GM23338 (cell line): ENCODE measurements at regions not wholly inside any gene's neighbourhood (a gene's known extent, or its start where the extent isn't known, plus 50 kb on each side); places are given as distances from the start of the nearest gene placed in this dataset.

Experiments
- ATAC-seq: fragments of 200-7000 bp; cut with Tn5 transposase; 3 replicates; pipeline ENCODE4 v1.9.1; 2020
- DNase-seq: peaks from one replicate; pipeline ENCODE4 v3.0.0-alpha.2; 2015; ENCODE audit warnings: low spot score
- H2AFZ ChIP-seq: fragments of 200-600 bp; sonication (generic); 2 replicates; pipeline ENCODE4 v1.8.0; 2016; ENCODE audit warnings: antibody characterized with exemption, mild to moderate bottlenecking, moderate library complexity
- H3F3A ChIP-seq: fragments of 200-600 bp; sonication (generic); replicated peaks from 2 replicates; pipeline ENCODE4 v1.8.0; 2017; ENCODE audit warnings: antibody characterized with exemption, mixed run types, low read depth
- H3K27ac ChIP-seq: fragments of 200-600 bp; sonication (generic); 2 replicates; pipeline ENCODE4 v1.6.1; 2016; ENCODE audit warnings: low read depth
- H3K27me3 ChIP-seq: fragments of 200-600 bp; sonication (generic); 2 replicates; pipeline ENCODE4 v1.8.0; 2016; ENCODE audit warnings: mild to moderate bottlenecking, mixed run types, moderate library complexity; ENCODE audit not compliant: insufficient read depth
- H3K36me3 ChIP-seq: fragments of 200-600 bp; sonication (generic); 2 replicates; pipeline ENCODE4 v1.8.0; 2016; ENCODE audit warnings: mild to moderate bottlenecking; ENCODE audit not compliant: insufficient read depth
- H3K4me1 ChIP-seq: fragments of 200-600 bp; sonication (generic); 2 replicates; pipeline ENCODE4 v1.8.0; 2016; ENCODE audit warnings: mild to moderate bottlenecking, moderate library complexity; ENCODE audit not compliant: insufficient read depth
- H3K4me2 ChIP-seq: fragments of 200-600 bp; sonication (generic); 2 replicates; pipeline ENCODE4 v1.7.1; 2017; ENCODE audit warnings: mixed run types
- H3K4me3 ChIP-seq: fragments of 200-600 bp; sonication (generic); 2 replicates; pipeline ENCODE4 v1.6.1; 2016; ENCODE audit warnings: mixed run types
- H3K79me2 ChIP-seq: fragments of 200-600 bp; sonication (generic); replicated peaks from 2 replicates; pipeline ENCODE4 v1.8.0; 2017; ENCODE audit warnings: mild to moderate bottlenecking; ENCODE audit not compliant: insufficient read depth
- H3K9me2 ChIP-seq: fragments of 200-600 bp; sonication (generic); 2 replicates; pipeline ENCODE4 v1.8.0; 2017; ENCODE audit not compliant: insufficient read depth
- H4K20me1 ChIP-seq: fragments of 200-600 bp; sonication (generic); replicated peaks from 2 replicates; pipeline ENCODE4 v1.8.0; 2017; ENCODE audit warnings: mild to moderate bottlenecking; ENCODE audit not compliant: insufficient read depth
- H3K27ac Mint-ChIP-seq: 2 replicates; pipeline ENCODE4 v1.8.0; 2020; ENCODE audit warnings: inconsistent platforms, mild to moderate bottlenecking, moderate library complexity, mixed read lengths
- H3K27me3 Mint-ChIP-seq: 3 replicates; pipeline ENCODE4 v1.8.0; 2022; ENCODE audit warnings: low read depth, mild to moderate bottlenecking, moderate library complexity, mixed read lengths, inconsistent platforms; ENCODE audit not compliant: insufficient read depth, poor library complexity
- H3K36me3 Mint-ChIP-seq: 3 replicates; pipeline ENCODE4 v1.8.0; 2021; ENCODE audit warnings: low read depth, mild to moderate bottlenecking, inconsistent platforms, moderate library complexity, mixed read lengths
- H3K4me1 Mint-ChIP-seq: 3 replicates; pipeline ENCODE4 v1.8.0; 2020; ENCODE audit warnings: mild to moderate bottlenecking, inconsistent platforms, mixed read lengths
- H3K4me3 Mint-ChIP-seq: 3 replicates; pipeline ENCODE4 v1.8.0; 2021; ENCODE audit warnings: moderate library complexity, mild to moderate bottlenecking, inconsistent platforms, mixed read lengths
- H3K9me3 Mint-ChIP-seq: 3 replicates; pipeline ENCODE4 v1.8.0; 2020; ENCODE audit warnings: moderate library complexity, mild to moderate bottlenecking, inconsistent platforms, mixed read lengths
- CREB1 ChIP-seq: fragments of 250-450 bp; sonication (Bioruptor Pico); IDR thresholded peaks from 2 replicates; pipeline ENCODE4 v1.5.0; 2020; ENCODE audit warnings: low read depth, mild to moderate bottlenecking, moderate library complexity
- EZH2 ChIP-seq: fragments of 200-600 bp; sonication (generic); IDR thresholded peaks from one replicate; pipeline ENCODE4 v1.8.0; 2017; ENCODE audit warnings: antibody characterized with exemption, mild to moderate bottlenecking, low read depth; ENCODE audit not compliant: unreplicated experiment
- EZH2phosphoT487 ChIP-seq: fragments of 200-600 bp; sonication (generic); IDR thresholded peaks from one replicate; pipeline ENCODE4 v1.8.1; 2018; ENCODE audit warnings: antibody characterized with exemption; ENCODE audit not compliant: unreplicated experiment
- NANOG ChIP-seq: IDR thresholded peaks from 2 replicates; pipeline ENCODE4 v1.6.1; 2016; ENCODE audit warnings: antibody characterized with exemption, borderline replicate concordance
- POLR2AphosphoS5 ChIP-seq: IDR thresholded peaks from 2 replicates; pipeline ENCODE4 v1.6.1; 2016; ENCODE audit warnings: antibody characterized with exemption, low read depth
- STAT1 ChIP-seq: IDR thresholded peaks from one replicate; pipeline ENCODE4 v1.6.1; 2016; ENCODE audit warnings: antibody characterized with exemption; ENCODE audit not compliant: unreplicated experiment
- ZNF114 ChIP-seq: fragments of 250-450 bp; sonication (Bioruptor Pico); IDR thresholded peaks from 2 replicates; pipeline ENCODE4 v1.5.0; 2020; ENCODE audit warnings: mild to moderate bottlenecking, moderate library complexity
- ZNF331 ChIP-seq: fragments of 250-450 bp; sonication (Bioruptor Pico); IDR thresholded peaks from 2 replicates; pipeline ENCODE4 v1.5.0; 2020; ENCODE audit warnings: low read depth, mild to moderate bottlenecking, moderate library complexity
- ZNF462 ChIP-seq: fragments of 250-450 bp; sonication (Bioruptor Pico); IDR thresholded peaks from 2 replicates; pipeline ENCODE4 v1.5.0; 2020; ENCODE audit warnings: mild to moderate bottlenecking, moderate library complexity
- TF ChIP-seq, protein P1 (sequence below): IDR thresholded peaks from 2 replicates; pipeline ENCODE4 v1.6.1; 2016; ENCODE audit warnings: antibody characterized with exemption

DNA sequence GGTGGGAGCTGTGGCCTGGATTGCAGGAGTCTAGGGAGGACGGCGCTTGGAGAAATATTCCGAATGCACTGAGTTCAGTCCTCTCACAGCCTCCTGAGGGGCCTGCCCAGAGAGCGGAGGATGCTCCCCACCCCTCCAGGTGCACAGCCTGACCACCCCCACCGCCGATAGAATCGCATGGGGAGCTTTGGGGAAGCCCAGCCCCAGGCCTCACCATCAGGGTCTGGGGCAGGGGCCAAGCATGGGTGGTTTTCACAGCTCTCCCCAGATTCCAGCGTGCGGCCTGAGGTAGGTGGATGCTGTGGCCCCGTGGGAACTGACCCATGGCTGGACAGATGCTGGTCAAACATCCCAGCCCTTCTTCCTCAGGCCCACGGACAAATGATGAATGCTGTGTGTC, 79.9 kb upstream of the OLFM1 start (continued):
- TF ChIP-seq, protein P1, sequence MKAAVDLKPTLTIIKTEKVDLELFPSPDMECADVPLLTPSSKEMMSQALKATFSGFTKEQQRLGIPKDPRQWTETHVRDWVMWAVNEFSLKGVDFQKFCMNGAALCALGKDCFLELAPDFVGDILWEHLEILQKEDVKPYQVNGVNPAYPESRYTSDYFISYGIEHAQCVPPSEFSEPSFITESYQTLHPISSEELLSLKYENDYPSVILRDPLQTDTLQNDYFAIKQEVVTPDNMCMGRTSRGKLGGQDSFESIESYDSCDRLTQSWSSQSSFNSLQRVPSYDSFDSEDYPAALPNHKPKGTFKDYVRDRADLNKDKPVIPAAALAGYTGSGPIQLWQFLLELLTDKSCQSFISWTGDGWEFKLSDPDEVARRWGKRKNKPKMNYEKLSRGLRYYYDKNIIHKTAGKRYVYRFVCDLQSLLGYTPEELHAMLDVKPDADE: no peak
- no peak for TF ChIP-seq ZNF462 (CRISPR knock-in tag)
- no peak for TF ChIP-seq NANOG

DNA sequence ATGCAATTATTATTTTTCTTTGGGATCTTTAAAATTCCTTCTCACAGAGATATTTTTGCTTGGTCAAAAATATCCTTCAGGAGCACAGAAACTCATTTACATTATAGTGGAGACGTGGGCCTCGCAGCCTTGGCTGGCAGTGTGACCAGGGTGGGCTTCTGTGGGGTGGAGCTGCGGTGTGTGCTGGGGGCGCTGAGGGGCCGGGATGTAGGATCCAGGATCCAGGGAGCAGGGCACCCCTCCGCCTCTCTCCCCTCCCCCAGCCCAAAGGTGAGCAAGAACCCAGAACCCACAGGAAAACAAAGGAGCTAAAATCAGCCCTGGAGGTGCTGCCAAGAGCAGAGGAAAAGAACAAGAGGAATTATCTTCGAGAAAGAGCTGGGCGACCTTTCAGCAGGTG, 79.1 kb upstream of the OLFM1 start:
- Histone ChIP-seq H3K27ac (no peak overlapping the region), H3K9me2 (no peaks in the 10 kb centered on the region), H3K79me2 (no peaks in the 10 kb centered on the region), H3K36me3 (no peaks in the 10 kb centered on the region), H3K27me3 (no peaks in the 10 kb centered on the region), H3F3A (no peaks in the 10 kb centered on the region), H3K4me3 (no peak overlapping the region), H3K4me2 (no peak overlapping the region), H4K20me1 (no peaks in the 10 kb centered on the region), H3K4me1 (no peaks in the 10 kb centered on the region), H2AFZ (no peak overlapping the region)
- Mint-ChIP-seq H3K36me3 (peaks cover 4% of the 10 kb centered on the region; the same call in 1 of the 3 replicates), H3K9me3 (peaks cover 9% of the 10 kb centered on the region), H3K4me1 (peaks cover 2% of the 10 kb centered on the region; the same call in 2 of the 3 replicates), H3K27me3 (no peaks in the 10 kb centered on the region), H3K27ac (no peak overlapping the region), H3K4me3 (no peak overlapping the region; the same call in 2 of the 3 replicates)
- DNase-seq (no peak), ATAC-seq (no peak)
- TF ChIP-seq POLR2AphosphoS5 (no peak), ZNF462 (CRISPR knock-in tag) (no peak), EZH2 (no peak), CREB1 (CRISPR knock-in tag) (no peak), EZH2phosphoT487 (no peak), STAT1 (no peak), ZNF114 (CRISPR knock-in tag) (no peak), ZNF331 (CRISPR knock-in tag) (no peak)
